Keratinocyte (primary cell): ENCODE measurements at regions not wholly inside any gene's neighbourhood (a gene's known extent, or its start where the extent isn't known, plus 50 kb on each side); places are given as distances from the start of the nearest gene placed in this dataset.

ENCODE experiments used
- DNase-seq: peaks from one replicate; pipeline ENCODE4 v3.0.0-alpha.2; 2011; ENCODE audit warnings: low read depth, missing footprints, low spot score
- FAIRE-seq: peaks from 2 replicates; lab custom pipeline; 2011; peaks lifted over from hg19 to GRCh38; lab: Jason Lieb, UNC
- H2AFZ ChIP-seq: 2 replicates; pipeline ENCODE4 v1.6.0; 2012; ENCODE audit warnings: low read length, control low read depth, inconsistent platforms; ENCODE audit not compliant: control insufficient read depth
- H3K27ac ChIP-seq: 2 replicates; pipeline ENCODE4 v1.5.1; 2011; ENCODE audit warnings: low read length; ENCODE audit not compliant: control insufficient read depth, insufficient read depth
- H3K27me3 ChIP-seq: 3 replicates; pipeline ENCODE4 v1.6.0; 2011; ENCODE audit warnings: low read length; ENCODE audit not compliant: control insufficient read depth, insufficient read depth; ENCODE audit errors: extremely low read depth
- H3K36me3 ChIP-seq, 2 experiments: 2 replicates in 1 of 2; 3 replicates in 1 of 2; pipeline ENCODE4 v1.5.1; 2011; ENCODE audit warnings: low read length in 2 of 2, mild to moderate bottlenecking in 1 of 2; ENCODE audit not compliant: control insufficient read depth in 2 of 2, insufficient read depth in 2 of 2; ENCODE audit errors: extremely low read depth in 1 of 2
- H3K4me1 ChIP-seq: 3 replicates; pipeline ENCODE4 v1.5.1; 2011; ENCODE audit warnings: low read length; ENCODE audit not compliant: control insufficient read depth, insufficient read depth; ENCODE audit errors: extremely low read depth
- H3K4me2 ChIP-seq: 3 replicates; pipeline ENCODE4 v1.6.0; 2011; ENCODE audit warnings: low read depth, low read length; ENCODE audit not compliant: control insufficient read depth, insufficient read depth; ENCODE audit errors: extremely low read depth
- H3K4me3 ChIP-seq, 3 experiments: fragments of 200-600 bp in 1 of 3; sonication (generic) in 1 of 3; 2 replicates in 2 of 3; 3 replicates in 1 of 3; pipeline ENCODE4 v1.5.1; 2011 to 2016; ENCODE audit warnings: low read length in 3 of 3, mild to moderate bottlenecking in 3 of 3, control low read depth in 2 of 3, inconsistent platforms in 1 of 3, low read depth in 1 of 3, mixed read lengths in 1 of 3, mixed run types in 1 of 3, moderate library complexity in 1 of 3; ENCODE audit not compliant: control insufficient read depth in 2 of 3, insufficient read depth in 2 of 3; ENCODE audit errors: extremely low read depth in 1 of 3
- H3K79me2 ChIP-seq: 2 replicates; pipeline ENCODE4 v1.6.0; 2012; ENCODE audit warnings: low read length; ENCODE audit not compliant: control insufficient read depth, insufficient read depth
- H3K9ac ChIP-seq: 3 replicates; pipeline ENCODE4 v1.6.0; 2011; ENCODE audit warnings: low read length; ENCODE audit not compliant: control insufficient read depth, insufficient read depth; ENCODE audit errors: extremely low read depth
- H3K9me1 ChIP-seq: 3 replicates; pipeline ENCODE4 v1.6.0; 2011; ENCODE audit warnings: low read length; ENCODE audit not compliant: control insufficient read depth, insufficient read depth; ENCODE audit errors: extremely low read depth
- H3K9me3 ChIP-seq: 2 replicates; pipeline ENCODE4 v1.5.1; 2012; ENCODE audit warnings: low read depth, low read length; ENCODE audit not compliant: control insufficient read depth
- H4K20me1 ChIP-seq: 3 replicates; pipeline ENCODE4 v1.6.0; 2011; ENCODE audit warnings: low read length; ENCODE audit not compliant: control insufficient read depth, insufficient read depth; ENCODE audit errors: extremely low read depth
- EZH2 ChIP-seq: IDR thresholded peaks from one replicate; pipeline ENCODE4 v1.6.1; 2012; ENCODE audit warnings: inconsistent platforms, mild to moderate bottlenecking, low read length, moderate library complexity
- dilution Hi-C: fragments of 300-500 bp; cut with MboI; formaldehyde crosslinking; loops from one replicate; pipeline ENCODE4 v1.7.0; 2020; ENCODE audit warnings: low sequenced_read_pairs; ENCODE audit not compliant: extremely low pct_ligation_motif_present
- TF ChIP-seq, protein P1 (sequence below), 3 experiments: IDR thresholded peaks in 1 of 3; conservative IDR thresholded peaks in 1 of 3; optimal IDR thresholded peaks in 1 of 3; 2 replicates in 2 of 3; 3 replicates in 1 of 3; pipeline versions ENCODE3 to v1.5.1; 2011; ENCODE audit warnings: low read length in 3 of 3, mild to moderate bottlenecking in 3 of 3, moderate library complexity in 2 of 3, control low read depth in 1 of 3, inconsistent platforms in 1 of 3; ENCODE audit not compliant: insufficient read depth in 2 of 3; ENCODE audit errors: extremely low read depth in 1 of 3

DNA sequence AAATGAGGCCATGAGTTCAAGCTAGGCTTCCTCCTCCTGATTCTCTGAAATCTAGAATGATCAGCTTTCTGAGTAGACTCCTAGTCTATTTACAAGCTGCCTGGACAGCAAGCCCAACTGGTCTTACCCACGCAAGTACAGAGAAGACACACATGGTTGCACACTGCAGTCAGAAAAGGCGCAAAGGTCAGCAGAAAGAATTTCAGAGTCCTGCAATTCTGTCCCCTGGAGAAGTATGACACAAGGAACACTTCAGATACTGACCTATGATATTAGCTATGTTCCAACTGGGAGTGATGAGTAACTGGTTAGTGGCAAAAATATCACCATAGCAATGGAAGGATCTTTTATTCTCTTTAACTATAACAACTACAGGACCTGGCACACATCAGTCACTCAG lies 336.1 kb upstream of the PKDCC start:
- DNase-seq (no peak), FAIRE-seq (no peak)
- dilution Hi-C loops, result no loop called here
- Histone ChIP-seq H3K9ac (no peak overlapping the region), H3K79me2 (no peaks in the 10 kb centered on the region), H3K27ac (no peak overlapping the region), H3K4me3 (no peak overlapping the region), H2AFZ (no peak overlapping the region), H3K9me1 (no peaks in the 10 kb centered on the region), H3K36me3 (no peaks in the 10 kb centered on the region), H3K4me2 (no peak overlapping the region), H4K20me1 (no peaks in the 10 kb centered on the region), H3K4me1 (peaks cover 26% of the 10 kb centered on the region), H3K9me3 (no peaks in the 10 kb centered on the region), H3K27me3 (no peaks in the 10 kb centered on the region)
- TF ChIP-seq, protein P1, sequence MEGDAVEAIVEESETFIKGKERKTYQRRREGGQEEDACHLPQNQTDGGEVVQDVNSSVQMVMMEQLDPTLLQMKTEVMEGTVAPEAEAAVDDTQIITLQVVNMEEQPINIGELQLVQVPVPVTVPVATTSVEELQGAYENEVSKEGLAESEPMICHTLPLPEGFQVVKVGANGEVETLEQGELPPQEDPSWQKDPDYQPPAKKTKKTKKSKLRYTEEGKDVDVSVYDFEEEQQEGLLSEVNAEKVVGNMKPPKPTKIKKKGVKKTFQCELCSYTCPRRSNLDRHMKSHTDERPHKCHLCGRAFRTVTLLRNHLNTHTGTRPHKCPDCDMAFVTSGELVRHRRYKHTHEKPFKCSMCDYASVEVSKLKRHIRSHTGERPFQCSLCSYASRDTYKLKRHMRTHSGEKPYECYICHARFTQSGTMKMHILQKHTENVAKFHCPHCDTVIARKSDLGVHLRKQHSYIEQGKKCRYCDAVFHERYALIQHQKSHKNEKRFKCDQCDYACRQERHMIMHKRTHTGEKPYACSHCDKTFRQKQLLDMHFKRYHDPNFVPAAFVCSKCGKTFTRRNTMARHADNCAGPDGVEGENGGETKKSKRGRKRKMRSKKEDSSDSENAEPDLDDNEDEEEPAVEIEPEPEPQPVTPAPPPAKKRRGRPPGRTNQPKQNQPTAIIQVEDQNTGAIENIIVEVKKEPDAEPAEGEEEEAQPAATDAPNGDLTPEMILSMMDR (optimal IDR thresholded peaks at IDR 0.05 in 1 of 3, IDR thresholded peaks at IDR 0.05 in 1 of 3, conservative IDR thresholded peaks at IDR 0.05 in 1 of 3; ENCODE audit: extremely low read depth in 1 of 3, insufficient read depth in 2 of 3, low read length in 3 of 3), result no peak
- TF ChIP-seq EZH2, result no peak

DNA sequence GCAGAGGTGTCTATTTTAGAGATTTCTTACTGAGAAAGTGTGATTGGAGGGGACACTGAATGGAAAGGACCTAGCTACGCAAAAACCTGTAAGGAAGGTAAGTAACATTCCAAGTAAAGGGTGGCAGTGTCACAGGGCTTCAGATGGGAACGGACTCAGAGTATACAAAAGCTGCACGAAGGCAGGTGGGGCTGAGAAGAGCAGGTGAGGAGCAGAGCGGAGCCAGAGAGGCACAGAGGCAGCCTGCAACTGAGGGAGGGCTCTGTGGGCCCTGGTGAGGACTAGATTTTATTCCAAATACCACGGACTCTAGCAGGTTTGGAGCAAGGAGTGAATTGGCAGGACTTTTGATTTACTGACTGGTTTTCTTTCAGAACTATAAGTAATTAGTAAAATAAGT lies 331.3 kb upstream of the PKDCC start:
- TF ChIP-seq EZH2, result no peak
- TF ChIP-seq, protein P1 (optimal IDR thresholded peaks at IDR 0.05 in 1 of 3, IDR thresholded peaks at IDR 0.05 in 1 of 3, conservative IDR thresholded peaks at IDR 0.05 in 1 of 3; ENCODE audit: extremely low read depth in 1 of 3, insufficient read depth in 2 of 3, low read length in 3 of 3), result no peak
- Histone ChIP-seq H2AFZ (peak overlapping the region; percentile 93), H3K4me3 (peak overlapping the region in 1 of 3 experiments; percentile 22), H3K79me2 (no peaks in the 10 kb centered on the region), H3K27ac (no peak overlapping the region), H3K36me3 (no peaks in the 10 kb centered on the region), H3K9me1 (no peaks in the 10 kb centered on the region), H3K9ac (no peak overlapping the region), H3K4me1 (peaks cover 36% of the 10 kb centered on the region), H4K20me1 (no peaks in the 10 kb centered on the region), H3K4me2 (peak overlapping the region; percentile 85), H3K9me3 (no peaks in the 10 kb centered on the region), H3K27me3 (no peaks in the 10 kb centered on the region)
- no peak for FAIRE-seq
- dilution Hi-C loops, result no loop called here
- DNase-seq, result no peak
